GM12875 (cell line): ENCODE measurements at regions not wholly inside any gene's neighbourhood (a gene's known extent, or its start where the extent isn't known, plus 50 kb on each side); places are given as distances from the start of the nearest gene placed in this dataset.

Experiments used
- H3K4me3 ChIP-seq: one replicate; pipeline ENCODE4 v1.5.1; 2011; ENCODE audit warnings: low read depth, low read length, control low read depth
- TF ChIP-seq, protein P1 (sequence below): IDR thresholded peaks from 2 replicates; pipeline ENCODE4 v1.5.1; 2011; ENCODE audit warnings: low read depth, mild to moderate bottlenecking, control low read depth, inconsistent platforms, low read length, moderate library complexity, borderline replicate concordance; ENCODE audit not compliant: insufficient read depth

DNA sequence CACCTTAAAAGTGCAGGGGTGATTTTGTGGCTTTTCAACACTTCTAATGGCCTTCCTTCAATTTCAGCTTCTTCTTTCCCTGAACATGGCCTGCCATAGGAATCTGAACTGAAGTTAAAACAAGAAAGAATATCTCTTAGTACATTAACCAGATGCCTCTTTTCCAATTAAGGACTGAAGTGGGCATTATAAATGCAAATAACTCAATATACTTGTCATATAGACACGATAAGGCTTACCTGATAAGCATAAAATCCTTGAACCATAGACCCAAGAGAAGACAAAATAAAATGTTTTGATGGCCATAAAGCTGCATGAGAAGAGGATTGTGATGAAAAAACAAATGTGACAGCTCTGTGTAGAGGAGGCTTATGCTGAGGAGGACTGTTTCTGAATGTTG is 173.1 kb downstream of the MC4R start:
- TF ChIP-seq, protein P1, sequence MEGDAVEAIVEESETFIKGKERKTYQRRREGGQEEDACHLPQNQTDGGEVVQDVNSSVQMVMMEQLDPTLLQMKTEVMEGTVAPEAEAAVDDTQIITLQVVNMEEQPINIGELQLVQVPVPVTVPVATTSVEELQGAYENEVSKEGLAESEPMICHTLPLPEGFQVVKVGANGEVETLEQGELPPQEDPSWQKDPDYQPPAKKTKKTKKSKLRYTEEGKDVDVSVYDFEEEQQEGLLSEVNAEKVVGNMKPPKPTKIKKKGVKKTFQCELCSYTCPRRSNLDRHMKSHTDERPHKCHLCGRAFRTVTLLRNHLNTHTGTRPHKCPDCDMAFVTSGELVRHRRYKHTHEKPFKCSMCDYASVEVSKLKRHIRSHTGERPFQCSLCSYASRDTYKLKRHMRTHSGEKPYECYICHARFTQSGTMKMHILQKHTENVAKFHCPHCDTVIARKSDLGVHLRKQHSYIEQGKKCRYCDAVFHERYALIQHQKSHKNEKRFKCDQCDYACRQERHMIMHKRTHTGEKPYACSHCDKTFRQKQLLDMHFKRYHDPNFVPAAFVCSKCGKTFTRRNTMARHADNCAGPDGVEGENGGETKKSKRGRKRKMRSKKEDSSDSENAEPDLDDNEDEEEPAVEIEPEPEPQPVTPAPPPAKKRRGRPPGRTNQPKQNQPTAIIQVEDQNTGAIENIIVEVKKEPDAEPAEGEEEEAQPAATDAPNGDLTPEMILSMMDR = no peak

DNA sequence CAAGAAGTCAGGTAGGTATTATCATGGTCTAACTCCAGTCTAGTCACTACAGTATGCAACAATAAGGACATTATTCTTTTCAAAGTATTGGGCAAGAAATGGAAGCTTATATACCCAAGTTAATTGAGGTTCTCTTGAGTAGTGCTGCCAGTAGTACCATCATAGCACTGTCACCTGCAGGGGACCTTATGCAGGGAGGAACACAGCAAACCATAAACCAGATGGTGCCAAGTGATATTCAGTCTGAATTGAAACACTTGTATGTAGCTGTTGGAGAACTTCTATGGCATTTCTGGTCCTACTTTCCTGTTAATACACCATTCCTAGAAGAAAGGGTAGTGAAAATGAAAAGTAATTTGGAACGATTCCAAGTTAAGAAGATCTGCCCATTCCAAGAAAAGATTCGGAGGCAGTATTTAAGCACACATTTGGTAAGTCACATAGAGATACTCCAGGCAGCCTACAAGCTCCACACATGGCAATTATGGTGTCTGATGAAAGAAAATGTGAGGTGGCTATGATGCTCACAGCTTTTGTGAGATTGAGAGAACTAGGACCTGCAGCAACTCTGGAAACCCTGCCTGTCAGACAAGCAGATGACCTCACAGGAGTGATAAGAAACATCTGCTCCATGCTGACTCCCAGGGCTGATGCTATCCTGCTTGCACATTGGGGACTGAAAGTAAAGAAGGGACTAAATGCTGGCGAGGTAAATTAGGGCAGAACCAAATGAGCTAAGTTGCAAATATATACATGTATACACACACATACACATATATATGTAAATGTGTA is 174.7 kb downstream of the MC4R start:
- no peak overlapping the region for H3K4me3 ChIP-seq
- TF ChIP-seq, protein P1 = no peak

More for the DNA sequence above, 173.1 kb downstream of the MC4R start:
- H3K4me3 ChIP-seq = no peak overlapping the region

DNA sequence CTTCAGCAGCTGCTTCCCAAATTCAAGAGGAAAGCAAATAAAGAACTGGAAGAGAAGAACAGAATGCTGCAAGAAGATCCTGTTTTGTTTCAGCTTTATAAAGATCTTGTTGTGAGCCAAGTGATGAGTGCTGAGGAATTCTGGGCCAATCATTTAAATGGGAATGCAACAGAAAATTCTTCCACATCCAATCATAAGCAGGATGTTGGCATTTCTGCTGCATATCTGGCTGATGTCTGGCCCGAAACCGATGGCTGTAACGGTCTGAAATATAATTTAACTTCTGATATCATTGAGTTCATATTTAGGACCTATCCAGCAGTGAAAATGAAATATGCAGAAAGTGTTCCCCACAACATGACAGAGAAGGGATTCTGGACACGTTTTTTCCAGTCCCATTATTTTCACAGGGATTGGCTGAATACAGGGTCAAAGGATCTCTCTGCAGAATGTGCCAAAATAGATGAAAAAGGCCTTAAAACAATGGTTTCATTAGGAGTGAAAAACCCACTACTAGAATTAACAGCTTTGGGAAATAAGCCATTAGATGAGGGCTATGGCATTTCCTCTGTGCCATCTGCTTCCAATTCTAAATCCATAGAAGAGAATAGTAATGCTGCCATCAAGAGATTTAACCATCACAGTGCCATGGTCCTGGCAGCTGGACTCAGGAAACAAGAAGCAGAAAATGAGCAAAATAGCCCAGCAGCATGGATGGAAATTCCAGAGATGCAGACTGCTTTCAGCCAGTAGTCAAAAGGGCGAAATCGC is 175.6 kb downstream of the MC4R start:
- TF ChIP-seq, protein P1 = no peak
- no peak overlapping the region for H3K4me3 ChIP-seq

DNA sequence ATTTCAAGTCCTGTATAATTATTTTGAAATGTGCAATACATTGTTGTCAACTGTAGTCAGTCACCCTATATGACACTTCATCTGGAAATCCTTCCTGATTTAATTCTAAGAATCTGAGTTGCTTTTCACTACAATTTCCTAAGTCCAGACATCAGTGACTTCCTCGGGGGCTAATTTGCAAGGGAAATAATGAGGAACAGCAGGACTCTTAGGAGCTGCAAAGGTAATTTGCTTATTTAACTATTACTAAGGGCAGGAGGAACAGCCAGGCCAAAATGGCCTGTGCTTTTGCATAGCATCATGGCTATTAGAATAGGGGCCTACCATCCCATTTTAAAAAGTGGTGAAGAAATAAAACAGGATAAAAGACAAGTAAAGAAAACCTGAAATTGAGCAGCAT is 178.8 kb downstream of the MC4R start:
- TF ChIP-seq, protein P1 = no peak
- no peak overlapping the region for H3K4me3 ChIP-seq

DNA sequence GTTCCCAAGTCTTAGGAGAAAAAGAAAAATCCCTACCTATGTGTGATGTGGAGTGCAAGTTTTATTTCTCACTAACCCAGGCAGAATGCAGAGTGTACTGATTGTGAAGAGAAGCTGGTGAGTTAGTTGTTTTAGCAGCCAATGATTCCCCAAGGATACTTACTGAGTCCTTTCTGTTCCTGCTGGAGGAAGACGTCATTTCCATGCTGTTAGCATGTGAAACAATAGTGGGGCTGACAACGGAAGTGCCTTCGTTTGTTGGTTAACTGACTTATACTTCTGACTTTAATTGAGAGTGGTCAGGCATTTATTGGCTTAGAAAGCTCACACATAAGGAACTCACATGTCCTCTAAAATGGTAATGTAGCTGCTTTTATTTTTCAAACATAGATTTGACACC is 180.6 kb downstream of the MC4R start:
- TF ChIP-seq, protein P1 = no peak
- no peak overlapping the region for H3K4me3 ChIP-seq

DNA sequence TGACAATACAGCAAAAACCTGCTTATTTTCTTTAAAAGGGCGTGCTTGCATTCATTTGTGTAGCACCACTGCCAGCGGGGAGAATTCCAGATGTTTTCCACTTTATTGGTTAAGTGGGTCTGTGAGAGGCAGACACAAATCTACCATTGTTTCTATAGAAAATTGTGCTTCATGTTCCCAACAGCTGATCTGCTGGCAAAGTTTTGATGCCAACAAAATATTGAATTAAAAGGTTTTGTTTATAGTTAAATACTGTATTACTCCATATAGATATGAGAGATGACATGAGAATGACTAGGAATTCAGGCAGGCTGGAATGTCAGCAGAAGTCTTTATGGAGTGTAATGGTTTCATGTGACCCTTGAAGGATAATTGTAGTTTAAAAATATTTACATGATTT is 182.7 kb downstream of the MC4R start:
- TF ChIP-seq, protein P1 = no peak
- H3K4me3 ChIP-seq = no peak overlapping the region
